Fibroblast of pulmonary artery (primary cell): ENCODE measurements at regions not wholly inside any gene's neighbourhood (a gene's known extent, or its start where the extent isn't known, plus 50 kb on each side); places are given as distances from the start of the nearest gene placed in this dataset.

Experiments
- DNase-seq: peaks from one replicate; pipeline ENCODE4 v3.0.0-alpha.2; 2010; ENCODE audit warnings: low read depth
- H3K4me3 ChIP-seq: replicated peaks from 2 replicates; pipeline ENCODE4 v1.5.1; 2011; ENCODE audit warnings: low read depth, mild to moderate bottlenecking, control low read depth, low read length, moderate library complexity
- CTCF ChIP-seq: IDR thresholded peaks from 2 replicates; pipeline ENCODE4 v1.5.1; 2011; ENCODE audit warnings: mild to moderate bottlenecking, control low read depth, low read length, inconsistent platforms; ENCODE audit errors: missing control alignments

- no peak for DNase-seq
- TF ChIP-seq CTCF = no peak
Measured at GRCh38 chr3:107213044-107213669, 164.1 kb upstream of the CCDC54 start.

DNA sequence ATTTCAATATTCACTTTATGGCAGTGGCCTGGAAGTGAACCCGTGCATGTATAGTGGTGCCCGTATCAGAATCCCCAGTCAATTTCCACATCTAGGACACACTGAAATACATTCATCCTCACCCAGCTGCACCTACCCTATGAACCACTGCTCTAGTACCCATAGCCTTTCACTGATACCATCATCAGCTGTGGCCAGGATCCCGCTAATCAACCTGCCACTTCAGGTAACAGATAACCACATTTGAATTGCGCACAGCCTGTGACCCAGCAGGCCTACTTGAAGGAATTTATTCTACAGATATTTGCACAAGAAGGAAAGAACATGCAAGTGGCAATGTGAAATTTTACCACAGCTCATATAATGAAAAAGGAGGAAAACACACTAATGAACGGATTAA, 161.0 kb upstream of the CCDC54 start:
- no peak overlapping the region for H3K4me3 ChIP-seq
- no peak for TF ChIP-seq CTCF
- DNase-seq = no peak

More at GRCh38 chr3:107213044-107213669, 164.1 kb upstream of the CCDC54 start:
- no peak overlapping the region for H3K4me3 ChIP-seq

DNA sequence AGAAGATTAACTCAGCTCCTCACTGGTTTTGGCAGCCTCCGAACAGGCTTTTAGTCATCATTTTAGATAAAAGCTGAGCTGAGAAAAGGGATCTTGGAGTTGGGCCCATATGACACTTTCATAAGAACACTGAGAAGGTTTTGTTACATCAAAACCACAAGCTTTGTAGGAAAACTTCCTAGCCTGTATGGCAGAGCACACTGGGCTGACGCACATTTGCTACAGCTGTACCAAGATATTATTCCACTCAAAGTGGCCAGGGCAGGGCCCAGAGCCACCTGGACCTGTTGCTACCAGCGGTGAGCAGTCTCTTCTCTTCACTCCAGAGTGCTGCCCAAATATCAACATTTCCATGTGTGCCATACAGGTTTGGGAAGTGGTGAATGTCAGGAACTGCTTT, 160.5 kb upstream of the CCDC54 start:
- no peak for TF ChIP-seq CTCF
- DNase-seq = peak; percentile 99
- peak overlapping the region; percentile 27 for H3K4me3 ChIP-seq

DNA sequence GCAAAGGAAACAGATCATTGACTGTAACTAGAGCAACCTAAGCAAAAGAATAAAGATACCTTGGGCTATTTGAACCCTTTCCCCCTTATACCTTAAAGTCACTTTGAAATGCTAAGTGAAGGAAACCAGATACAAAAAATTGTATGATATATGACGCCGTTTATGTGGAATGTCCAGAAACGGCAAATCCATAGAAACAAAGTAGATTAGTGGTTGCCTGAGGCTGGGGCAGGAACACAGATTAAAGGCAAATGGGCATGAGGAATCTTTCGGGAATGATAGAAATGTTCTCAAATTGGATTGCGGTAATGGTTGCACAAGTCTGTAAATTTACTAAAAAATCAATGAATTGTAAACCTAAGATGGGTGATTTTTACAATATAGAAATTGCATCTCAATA, 160.1 kb upstream of the CCDC54 start:
- TF ChIP-seq CTCF = no peak
- DNase-seq = peak; percentile 98
- peak overlapping the region; percentile 27 for H3K4me3 ChIP-seq

DNA sequence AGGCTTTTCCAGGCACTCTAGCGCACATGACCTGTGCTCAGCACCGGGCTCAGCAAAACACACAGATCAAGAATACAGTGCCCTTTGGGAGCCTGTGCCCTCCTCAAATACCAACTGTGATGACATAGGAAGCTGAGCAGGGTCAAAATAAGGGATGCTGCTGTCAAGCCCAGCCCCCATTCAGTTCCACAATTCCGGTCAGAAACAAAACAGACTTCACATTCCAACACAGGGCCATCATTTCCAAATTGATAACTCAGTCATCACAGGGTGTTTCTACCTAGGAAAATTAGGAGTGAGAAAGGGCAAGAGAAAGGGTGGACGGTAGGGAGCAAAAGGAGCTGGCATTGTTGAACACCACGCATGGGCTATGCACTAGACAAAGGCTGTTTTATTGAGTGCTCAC, 158.4 kb upstream of the CCDC54 start:
- DNase-seq = peak; percentile 46
- no peak for TF ChIP-seq CTCF

DNA sequence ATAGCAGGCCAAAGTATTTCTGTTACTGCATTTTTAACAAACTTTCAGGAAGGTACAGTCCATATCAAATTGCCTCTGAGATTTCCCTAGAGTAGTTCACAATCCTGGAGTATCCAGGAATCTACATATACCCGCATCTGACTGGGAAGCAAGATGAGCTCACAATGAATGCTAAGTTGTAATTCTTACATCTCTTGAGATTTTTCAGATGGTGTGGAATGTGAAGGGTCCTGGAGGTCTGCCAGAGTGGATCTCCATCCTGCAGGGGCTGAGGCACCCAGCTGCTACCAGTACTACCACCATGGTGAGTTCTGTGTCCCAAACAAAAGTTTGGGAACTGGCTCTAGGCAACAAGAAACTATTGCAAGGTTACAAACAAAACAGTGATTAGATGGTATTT, 156.7 kb upstream of the CCDC54 start:
- DNase-seq = peak; percentile 59
- no peak for TF ChIP-seq CTCF
- H3K4me3 ChIP-seq = no peak overlapping the region

More for the DNA sequence above, 158.4 kb upstream of the CCDC54 start:
- no peak overlapping the region for H3K4me3 ChIP-seq

DNA sequence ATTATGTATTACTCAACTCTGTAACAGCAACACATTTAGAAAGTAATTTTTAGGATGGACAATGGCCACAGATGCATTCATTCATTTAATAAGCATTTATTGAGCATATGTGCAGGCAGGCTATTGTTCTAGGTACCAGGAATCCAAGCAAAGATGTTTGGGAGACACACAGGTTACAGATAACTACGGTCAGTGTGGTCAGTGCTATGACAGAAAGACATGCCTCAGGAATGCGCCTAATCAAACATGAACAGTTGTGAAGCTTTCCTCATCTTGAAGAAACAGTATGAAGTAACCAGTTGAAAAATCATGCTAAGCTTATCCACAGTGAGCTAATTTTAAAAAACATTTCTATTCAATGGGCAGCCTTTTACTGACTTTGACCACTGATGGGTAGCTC, 155.4 kb upstream of the CCDC54 start:
- DNase-seq = peak; percentile 79
- no peak overlapping the region for H3K4me3 ChIP-seq
- no peak for TF ChIP-seq CTCF
